Peyer's patch (tissue), 4 donors: ENCODE measurements at regions not wholly inside any gene's neighbourhood (a gene's known extent, or its start where the extent isn't known, plus 50 kb on each side); places are given as distances from the start of the nearest gene placed in this dataset.

Source experiments
- CTCF ChIP-seq, 6 experiments: fragments of 450-650 bp in 4 of 6; fragments of 200-600 bp in 2 of 6; sonication (generic) in 1 of 6; IDR thresholded peaks; one replicate each; pipeline ENCODE4 v1.5.1; 2017 to 2019; ENCODE audit warnings: antibody characterized with exemption in 6 of 6, mild to moderate bottlenecking in 3 of 6, moderate library complexity in 1 of 6
- POLR2A ChIP-seq, 2 donors: fragments of 450-650 bp; IDR thresholded peaks; one replicate each; pipeline ENCODE4 v1.5.1; 2017; ENCODE audit warnings: antibody characterized with exemption in 2 of 2, mild to moderate bottlenecking in 2 of 2, moderate library complexity in 2 of 2

- TF ChIP-seq POLR2A (IDR thresholded peaks at IDR 0.05) (no peak), CTCF (IDR thresholded peaks at IDR 0.05) (no peak)
Measured at GRCh38 chr4:105057370-105058105, 89.1 kb upstream of the TET2 start.
